ENCODE measurements at regions not wholly inside any gene's neighbourhood (a gene's known extent, or its start where the extent isn't known, plus 50 kb on each side); places are given as distances from the start of the nearest gene placed in this dataset.

GRCh38 chr7:16203065-16203464, 218.3 kb downstream of the CRPPA start:
- Histone ChIP-seq H3K36me3 (ENCODE audit: control insufficient read depth, insufficient read depth, low read length) (no peaks in the 10 kb centered on the region), H3K27me3 (ENCODE audit: control insufficient read depth in 2 of 2, insufficient read depth in 2 of 2, low read length in 2 of 2) (no peaks in the 10 kb centered on the region), H3K4me1 (replicated peaks in 1 of 2; ENCODE audit: control insufficient read depth in 2 of 2, insufficient read depth in 2 of 2, low read length in 2 of 2) (no peaks in the 10 kb centered on the region), H4K20me1 (replicated peaks; ENCODE audit: control insufficient read depth, insufficient read depth, low read length) (no peaks in the 10 kb centered on the region), H3K9ac (ENCODE audit: insufficient read depth in 1 of 2, low read depth in 2 of 2, low read length in 2 of 2) (no peak overlapping the region), H3K9me1 (ENCODE audit: control insufficient read depth, insufficient read depth, low read length) (no peaks in the 10 kb centered on the region), H3K27ac (ENCODE audit: extremely low read depth, low read depth, low read length) (no peak overlapping the region), H3K4me3 (no peak overlapping the region), H3K4me2 (ENCODE audit: insufficient read depth, low read length) (no peak overlapping the region), H2AFZ (ENCODE audit: low read depth, low read length) (no peak overlapping the region), H3K9me3 (replicated peaks; ENCODE audit: control insufficient read depth, insufficient read depth, low read depth, low read length) (peaks cover 4% of the 10 kb centered on the region), H3K79me2 (ENCODE audit: control insufficient read depth, insufficient read depth, low read length) (no peaks in the 10 kb centered on the region)
- BruUV-seq (replicated peaks), result no TSS peak
- CTCF ChIA-PET (ENCODE audit: low intra/inter-chr PET ratio), result no interaction called here
- no peak for FAIRE-seq
- POLR2A ChIA-PET, result no interaction called here
- WGBS (ENCODE audit: insufficient coverage, low coverage, missing lambda C conversion rate), result 88% methylated on average over 3 of the region's 3 CpGs
- intact Hi-C loops (cut with micrococcal nuclease) (no loop called here), in situ Hi-C loops (cut with MboI) (no loop called here)
- TF ChIP-seq ZNF696 (CRISPR knock-in tag; conservative IDR thresholded peaks at IDR 0.05) (no peak), ZNF780A (CRISPR knock-in tag; IDR thresholded peaks at IDR 0.05) (no peak), HMG20A (CRISPR knock-in tag; conservative IDR thresholded peaks at IDR 0.05) (no peak)
- ATAC-seq, result no peak
- DNase-seq (ENCODE audit: extremely low read depth in 1 of 4, low spot score in 3 of 4), result no peak

- intact Hi-C loops (cut with micrococcal nuclease) (no loop called here), in situ Hi-C loops (cut with MboI) (no loop called here)
- no TSS peak for BruUV-seq (replicated peaks)
- Histone ChIP-seq H2AFZ (ENCODE audit: low read depth, low read length) (no peak overlapping the region), H3K4me3 (no peak overlapping the region), H3K9ac (ENCODE audit: insufficient read depth in 1 of 2, low read depth in 2 of 2, low read length in 2 of 2) (no peak overlapping the region), H3K9me1 (ENCODE audit: control insufficient read depth, insufficient read depth, low read length) (no peaks in the 10 kb centered on the region), H3K27ac (ENCODE audit: extremely low read depth, low read depth, low read length) (no peak overlapping the region), H3K79me2 (ENCODE audit: control insufficient read depth, insufficient read depth, low read length) (no peaks in the 10 kb centered on the region), H3K9me3 (replicated peaks; ENCODE audit: control insufficient read depth, insufficient read depth, low read depth, low read length) (peaks cover 4% of the 10 kb centered on the region), H3K4me2 (ENCODE audit: insufficient read depth, low read length) (no peak overlapping the region), H3K27me3 (ENCODE audit: control insufficient read depth in 2 of 2, insufficient read depth in 2 of 2, low read length in 2 of 2) (no peaks in the 10 kb centered on the region), H3K36me3 (ENCODE audit: control insufficient read depth, insufficient read depth, low read length) (no peaks in the 10 kb centered on the region), H3K4me1 (replicated peaks in 1 of 2; ENCODE audit: control insufficient read depth in 2 of 2, insufficient read depth in 2 of 2, low read length in 2 of 2) (no peaks in the 10 kb centered on the region), H4K20me1 (replicated peaks; ENCODE audit: control insufficient read depth, insufficient read depth, low read length) (no peaks in the 10 kb centered on the region)
- no peak for TF ChIP-seq ZNF408 (CRISPR knock-in tag; IDR thresholded peaks at IDR 0.05; ENCODE audit: low read depth)
- no peak for TF ChIP-seq GABPB2 (CRISPR knock-in tag; conservative IDR thresholded peaks at IDR 0.05)
- TF ChIP-seq ZBTB12 (CRISPR knock-in tag; IDR thresholded peaks at IDR 0.05), result no peak
- TF ChIP-seq BCOR (IDR thresholded peaks at IDR 0.05), result no peak
- no peak for TF ChIP-seq ZNF24 (IDR thresholded peaks at IDR 0.05)
- no peak for TF ChIP-seq ETV6 (IDR thresholded peaks at IDR 0.05; ENCODE audit: borderline replicate concordance in 1 of 2, low read depth in 2 of 2, low read length in 1 of 2)
- no peak for TF ChIP-seq ETV6 (CRISPR knock-in tag; IDR thresholded peaks at IDR 0.05; ENCODE audit: borderline replicate concordance)
- TF ChIP-seq FOXK2 (conservative IDR thresholded peaks at IDR 0.05 in 1 of 2, IDR thresholded peaks at IDR 0.05 in 1 of 2; ENCODE audit: low read depth in 2 of 2), result no peak
- FAIRE-seq (peak; percentile 11), DNase-seq (ENCODE audit: extremely low read depth in 1 of 4, low spot score in 3 of 4) (no peak), ATAC-seq (no peak)
- ChIA-PET CTCF (ENCODE audit: low intra/inter-chr PET ratio) (no interaction called here), POLR2A (no interaction called here)
Observed at GRCh38 chr7:16202303-16202702, 219.0 kb downstream of the CRPPA start.
